ENCODE measurements at regions not wholly inside any gene's neighbourhood (a gene's known extent, or its start where the extent isn't known, plus 50 kb on each side); places are given as distances from the start of the nearest gene placed in this dataset.
"Not testable (repeated sequence)": the region's sequence is repeated elsewhere in the genome, so short reads cannot be mapped to it uniquely, and the experiment has no call there.

DNA sequence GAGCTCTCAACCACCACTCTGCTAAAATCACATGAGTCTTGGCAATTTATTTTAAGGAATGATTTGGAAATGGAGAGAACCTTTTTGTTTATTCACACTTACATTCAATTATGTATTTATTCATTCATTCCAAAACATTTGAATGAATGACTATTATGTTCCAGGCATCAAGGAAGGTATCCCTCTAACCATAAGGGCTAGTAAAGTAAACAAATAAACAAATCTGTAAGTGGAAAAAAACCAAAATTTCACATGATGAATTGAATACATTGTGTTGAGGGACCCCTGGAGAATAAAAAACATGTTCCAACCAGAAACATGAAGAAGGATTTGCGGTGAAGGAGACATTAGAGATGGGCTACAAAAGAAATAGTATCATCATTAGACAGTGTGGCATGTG lies 677.8 kb downstream of the TOX3 start:
- no peak for DNase-seq (ENCODE audit: low read depth in 2 of 3, low spot score in 2 of 3)

DNA sequence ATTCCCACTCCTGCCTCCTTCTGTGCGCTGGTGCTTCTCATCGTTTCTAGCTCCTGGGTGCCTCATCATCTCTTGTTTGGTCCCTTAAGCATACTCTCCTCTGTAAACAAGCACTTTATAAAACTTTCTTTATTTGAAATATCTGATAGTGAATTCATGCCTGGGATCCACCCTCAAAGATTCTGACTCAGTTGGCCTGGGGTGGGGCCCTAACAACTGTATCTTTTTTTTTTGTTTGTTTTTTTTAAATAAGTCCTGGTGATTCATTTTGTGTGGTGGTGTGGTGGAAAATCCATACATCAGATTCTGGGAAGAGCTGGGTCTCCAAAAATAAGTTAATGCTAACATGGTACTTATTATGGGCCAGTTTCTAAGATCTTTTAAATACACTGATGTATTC lies 678.3 kb downstream of the TOX3 start:
- DNase-seq (ENCODE audit: low read depth in 2 of 3, low spot score in 2 of 3), result no peak

DNA sequence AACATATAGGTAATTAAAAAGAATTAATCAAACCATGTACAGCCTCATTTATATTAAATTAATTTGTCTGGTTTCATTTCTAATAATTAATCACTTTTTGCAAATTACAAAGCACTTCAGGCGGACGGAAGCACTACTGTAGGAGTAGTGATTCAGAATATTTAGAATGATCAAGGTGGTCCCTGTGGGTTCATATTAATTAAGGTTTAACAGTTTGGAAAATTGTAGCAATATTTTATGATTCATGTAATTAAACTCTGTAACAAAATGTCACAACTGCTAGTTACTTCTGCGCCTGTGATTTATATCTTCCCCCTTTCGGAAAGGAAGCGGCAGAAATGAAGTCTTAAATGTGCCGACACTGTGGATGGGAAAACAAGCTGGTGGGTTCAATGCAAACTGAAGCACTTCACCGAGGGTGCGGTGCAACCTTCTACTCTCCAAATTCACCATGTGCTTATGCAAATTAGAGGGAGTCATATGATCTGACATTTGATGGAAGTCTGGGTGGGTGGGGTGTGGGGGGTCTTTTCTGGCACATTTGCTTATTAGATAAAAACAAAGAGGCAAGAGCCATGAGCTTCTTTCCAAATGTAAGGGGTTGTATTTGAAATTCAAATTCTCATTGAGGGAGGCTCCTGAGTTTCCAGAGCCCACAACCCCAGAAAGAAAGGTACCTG lies 679.4 kb downstream of the TOX3 start:
- DNase-seq (ENCODE audit: low read depth in 2 of 3, low spot score in 2 of 3), result no peak

DNA sequence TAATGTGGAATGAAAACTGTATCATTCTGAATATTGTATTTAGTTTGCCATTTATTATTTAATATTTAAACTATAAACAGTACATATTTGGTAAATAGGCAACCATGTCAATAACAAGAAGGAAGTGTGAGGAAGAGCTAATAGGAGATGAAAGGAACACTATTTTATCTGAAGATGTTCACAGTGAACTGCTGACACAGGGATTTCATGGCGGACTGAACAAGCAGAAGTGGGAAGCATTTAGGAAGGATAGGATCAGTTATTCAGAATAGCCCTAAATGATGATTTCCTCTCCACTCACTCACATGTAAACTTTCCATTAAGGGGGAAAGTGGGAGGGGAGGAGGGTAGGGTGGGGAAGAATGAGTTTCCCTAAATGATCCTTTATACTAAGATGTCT lies 682.4 kb downstream of the TOX3 start:
- DNase-seq (ENCODE audit: low read depth in 2 of 3, low spot score in 2 of 3), result no peak

DNA sequence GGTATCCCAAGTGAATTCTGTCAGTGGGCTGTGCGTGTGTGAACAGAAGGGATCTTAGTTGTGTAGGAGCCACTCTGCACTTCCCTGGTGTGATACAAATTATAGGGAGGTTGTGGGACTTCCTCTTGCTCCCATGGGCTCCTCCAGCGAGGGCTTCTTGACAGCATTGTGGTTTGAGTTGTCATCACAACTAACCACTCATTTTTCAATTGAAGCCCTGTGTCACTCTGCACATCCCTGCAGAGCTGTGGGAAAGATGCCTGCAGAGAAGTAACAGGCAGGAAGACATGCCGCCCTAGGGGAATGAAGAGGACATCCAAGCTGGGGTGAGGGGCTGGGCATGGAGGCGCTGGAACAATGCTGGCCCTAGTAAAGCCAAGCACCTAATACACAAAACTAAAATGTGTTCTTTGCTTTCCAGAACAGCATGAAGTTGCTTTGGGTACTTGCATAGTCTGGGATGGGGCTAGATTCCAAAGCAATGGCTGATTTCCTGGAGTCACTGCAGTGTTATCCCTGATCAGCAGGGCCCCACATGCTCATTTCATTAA lies 692.5 kb downstream of the TOX3 start:
- no peak for DNase-seq (ENCODE audit: low read depth in 2 of 3, low spot score in 2 of 3)

DNA sequence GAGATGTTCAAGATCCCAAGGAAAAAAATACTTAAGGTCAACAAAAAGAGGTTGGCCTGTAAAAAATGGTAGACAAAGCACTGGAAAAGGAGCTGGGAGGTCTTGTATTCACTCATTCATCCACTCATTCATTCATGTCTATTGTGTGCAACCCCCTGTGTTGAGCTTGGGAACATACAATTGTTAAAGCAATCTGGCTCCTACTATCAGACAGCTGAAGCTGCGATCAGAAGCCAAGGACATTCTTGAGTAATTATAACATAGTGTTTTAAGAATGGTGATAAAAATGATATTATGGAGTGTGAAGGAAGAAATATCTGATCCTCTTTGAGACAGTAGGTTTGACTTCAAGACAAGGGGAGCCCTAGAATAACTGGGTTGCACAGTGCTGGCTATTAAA lies 693.4 kb downstream of the TOX3 start:
- no peak for DNase-seq (ENCODE audit: low read depth in 2 of 3, low spot score in 2 of 3)

DNA sequence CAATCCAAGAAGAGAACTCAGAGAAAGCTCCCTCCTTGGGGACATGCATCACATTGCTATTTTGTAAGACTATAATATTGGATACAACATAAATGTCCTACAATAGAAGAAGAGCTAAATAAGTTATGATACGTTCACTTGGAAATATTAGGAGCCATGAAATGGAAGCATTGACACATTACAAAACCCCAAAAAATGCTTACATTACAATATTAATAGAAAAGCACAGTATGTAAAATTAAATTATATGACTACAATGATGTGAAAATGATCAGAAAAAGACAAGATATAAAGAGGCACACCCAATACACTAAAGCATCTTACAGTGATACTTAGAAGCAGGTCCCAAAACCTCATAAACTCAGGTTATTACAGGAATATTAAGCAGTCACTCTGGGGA lies 694.1 kb downstream of the TOX3 start:
- no peak for DNase-seq (ENCODE audit: low read depth in 2 of 3, low spot score in 2 of 3)

DNA sequence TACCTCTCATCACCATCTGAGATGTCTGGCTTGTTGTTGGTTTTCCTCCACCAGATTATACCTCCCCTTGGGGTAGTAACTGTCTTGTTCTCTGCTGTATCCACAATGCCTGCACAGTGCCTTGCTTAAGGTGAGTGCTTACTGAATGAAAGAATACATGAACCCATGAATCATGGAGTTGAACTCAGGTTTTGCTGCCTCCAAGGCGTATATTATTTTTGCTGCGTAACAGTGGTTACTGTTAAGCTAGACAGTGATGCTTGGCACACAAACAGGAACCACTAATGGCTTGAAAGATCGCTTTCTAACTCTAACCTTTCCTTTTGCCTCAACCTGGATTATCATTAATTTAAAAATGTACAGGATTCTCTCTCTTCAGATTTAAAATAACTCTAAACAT lies 695.8 kb downstream of the TOX3 start:
- no peak for DNase-seq (ENCODE audit: low read depth in 2 of 3, low spot score in 2 of 3)

DNA sequence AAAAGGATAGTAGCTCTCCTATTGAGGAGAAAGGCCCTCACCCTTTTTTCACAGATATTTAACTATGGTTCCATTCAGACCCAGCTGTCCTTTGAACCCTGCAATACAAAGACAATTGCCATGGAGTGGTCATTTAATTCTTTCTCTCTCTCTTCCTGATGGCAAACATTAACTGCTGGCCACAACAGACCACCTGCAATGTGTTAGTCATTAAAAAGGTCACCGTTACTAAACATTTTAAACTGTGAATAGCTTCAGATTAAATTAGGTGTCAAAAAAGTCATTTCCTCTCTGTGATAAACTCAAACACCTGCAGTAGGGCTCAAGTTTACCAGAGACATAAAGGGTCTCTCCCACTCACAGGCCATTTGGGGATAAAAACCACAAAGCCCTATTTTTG lies 697.2 kb downstream of the TOX3 start:
- no peak for DNase-seq (ENCODE audit: low read depth in 2 of 3, low spot score in 2 of 3)

DNA sequence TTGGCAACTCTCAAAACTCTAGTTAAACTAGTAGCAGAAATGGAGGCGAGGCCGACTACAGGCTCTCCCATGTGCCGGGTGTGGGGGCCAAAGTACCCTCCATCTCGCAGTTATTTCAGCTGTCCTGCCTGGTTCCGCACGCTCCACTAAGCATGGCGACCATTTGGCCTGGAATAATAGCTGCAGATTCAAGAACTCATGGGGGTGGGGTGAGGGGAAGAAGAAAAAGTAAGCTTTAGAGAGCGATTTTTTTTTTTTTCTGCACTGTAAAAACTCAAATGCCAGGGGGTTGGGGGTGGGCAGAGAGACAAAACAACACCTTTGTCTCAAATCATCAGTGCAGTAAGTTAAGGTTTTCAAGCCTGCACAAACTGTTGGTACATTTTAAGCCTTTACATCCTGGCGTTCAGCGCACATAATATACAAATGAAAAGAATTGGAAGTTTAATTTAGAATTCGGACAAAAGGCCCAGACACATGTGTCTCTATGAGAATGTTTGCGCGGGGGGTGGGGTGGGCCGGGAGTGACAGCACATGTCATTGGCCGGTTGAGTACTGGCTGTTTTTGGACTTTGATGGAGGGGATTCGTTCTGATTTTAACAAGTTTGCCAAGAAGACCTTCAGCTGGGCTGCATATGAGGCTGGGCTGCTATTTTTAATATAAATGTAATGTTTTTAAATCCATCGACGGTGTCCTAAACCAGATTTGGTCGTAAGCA lies 694.7 kb upstream of the SALL1 start:
- DNase-seq (ENCODE audit: low read depth in 2 of 3, low spot score in 2 of 3), result no peak

DNA sequence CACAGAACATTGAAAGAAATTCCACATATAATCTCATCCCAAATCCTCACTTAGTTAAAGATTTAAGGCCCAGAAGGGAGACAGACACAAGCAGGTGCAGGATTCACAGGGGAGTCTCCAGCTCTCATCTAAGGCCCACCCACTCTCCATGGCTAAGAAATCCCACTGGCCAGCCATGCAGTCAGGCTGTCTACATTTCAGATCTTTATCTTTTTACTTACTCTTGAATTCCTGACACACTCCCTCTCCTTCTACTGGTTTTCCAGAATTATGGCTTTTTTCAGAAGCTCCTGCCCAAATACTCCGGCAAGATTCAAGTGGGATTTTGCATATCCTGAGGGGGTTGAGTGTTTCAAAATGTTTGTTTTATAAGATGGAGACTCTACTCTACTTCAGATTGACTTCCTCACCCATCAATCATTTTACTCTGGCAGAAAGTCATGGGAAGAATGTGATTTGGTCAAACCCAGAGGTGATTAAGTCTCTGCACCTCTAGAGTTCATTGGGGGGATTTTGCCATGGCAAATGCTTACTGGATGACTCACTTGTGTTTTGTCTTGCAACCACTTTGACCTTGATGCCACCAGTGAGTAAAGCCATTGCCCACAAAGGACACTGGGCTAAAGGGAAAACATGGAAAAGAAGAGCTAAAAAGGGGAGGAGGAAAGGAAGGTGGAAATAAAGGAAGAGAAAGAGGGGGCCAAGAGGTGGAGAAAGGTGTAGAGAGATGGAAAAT lies 688.8 kb upstream of the SALL1 start:
- DNase-seq (ENCODE audit: low read depth in 2 of 3, low spot score in 2 of 3), result no peak

DNA sequence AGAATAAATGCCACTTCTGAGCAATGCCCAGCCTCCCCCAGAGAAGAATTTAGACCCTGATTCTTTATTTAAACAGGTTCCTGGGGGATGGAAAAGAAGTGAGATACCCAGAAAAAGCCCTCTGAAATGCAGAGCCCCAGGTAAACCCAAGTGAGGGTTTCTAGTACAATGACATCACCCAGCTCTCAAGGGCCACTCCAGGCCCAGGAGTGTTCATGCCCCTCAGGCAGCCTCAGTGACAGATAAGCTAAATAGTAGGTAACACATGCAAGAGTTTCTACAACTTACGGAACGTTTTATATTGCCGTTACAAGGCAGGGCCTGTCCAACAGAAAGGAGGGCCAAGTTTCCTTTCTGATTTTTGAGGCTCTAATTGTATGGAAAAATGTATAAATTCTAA lies 683.7 kb upstream of the SALL1 start:
- no peak for DNase-seq (ENCODE audit: low read depth in 2 of 3, low spot score in 2 of 3)

DNA sequence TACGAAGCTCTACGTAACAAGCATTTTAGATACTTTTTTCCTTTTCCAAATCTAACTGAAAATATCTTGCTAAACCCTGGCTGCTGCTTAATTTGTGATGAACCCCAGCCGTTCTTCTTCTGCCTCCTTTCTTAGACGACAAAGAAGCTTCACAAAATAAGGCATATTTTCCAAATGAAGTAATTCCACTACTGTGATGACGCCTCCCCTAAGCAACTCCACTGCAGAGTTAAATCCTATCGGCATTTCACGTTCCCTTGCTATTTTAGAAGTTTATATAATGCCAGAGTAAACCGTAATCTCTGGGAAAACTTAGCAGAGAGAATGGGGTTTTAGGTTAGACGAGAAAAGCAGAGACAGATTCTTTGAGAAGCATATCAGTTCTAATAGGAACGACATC lies 683.1 kb upstream of the SALL1 start:
- DNase-seq (ENCODE audit: low read depth in 2 of 3, low spot score in 2 of 3), result no peak

DNA sequence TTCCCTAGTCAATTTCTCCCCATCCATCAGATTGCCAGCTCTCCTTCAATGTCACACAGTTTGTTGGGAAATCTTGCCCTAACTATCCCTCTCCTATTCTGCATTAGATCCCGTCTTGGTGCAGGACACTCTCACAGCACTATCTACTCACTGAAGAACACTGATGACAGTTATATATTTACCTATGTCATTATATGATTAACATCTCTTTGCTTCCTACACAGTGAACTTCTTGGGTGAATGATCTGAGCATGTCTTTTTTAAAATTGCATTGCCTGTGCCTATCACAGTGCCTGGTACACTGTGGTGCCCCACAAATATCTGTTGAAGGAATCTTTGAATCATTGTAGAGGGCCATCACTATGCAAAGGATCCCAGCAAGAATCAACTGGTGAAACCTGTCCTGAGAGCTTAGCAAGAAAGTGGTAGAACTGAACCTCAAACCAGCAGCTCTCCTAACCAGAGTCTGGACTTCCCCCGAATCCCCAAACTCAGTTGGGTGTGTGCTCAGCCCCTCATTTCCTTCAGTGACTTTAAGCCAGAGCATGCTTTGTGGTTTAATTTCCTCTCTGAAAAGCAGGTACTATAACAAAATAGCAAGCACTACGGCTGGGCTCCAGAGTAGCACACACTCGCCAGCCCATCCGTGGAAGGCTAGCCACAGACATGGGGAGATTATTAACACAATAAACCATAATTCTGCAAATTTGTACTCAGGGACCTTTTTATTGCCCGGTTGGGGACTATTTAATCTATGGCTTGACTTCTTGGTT lies 680.7 kb upstream of the SALL1 start:
- DNase-seq (ENCODE audit: low read depth in 2 of 3, low spot score in 2 of 3), result no peak

DNA sequence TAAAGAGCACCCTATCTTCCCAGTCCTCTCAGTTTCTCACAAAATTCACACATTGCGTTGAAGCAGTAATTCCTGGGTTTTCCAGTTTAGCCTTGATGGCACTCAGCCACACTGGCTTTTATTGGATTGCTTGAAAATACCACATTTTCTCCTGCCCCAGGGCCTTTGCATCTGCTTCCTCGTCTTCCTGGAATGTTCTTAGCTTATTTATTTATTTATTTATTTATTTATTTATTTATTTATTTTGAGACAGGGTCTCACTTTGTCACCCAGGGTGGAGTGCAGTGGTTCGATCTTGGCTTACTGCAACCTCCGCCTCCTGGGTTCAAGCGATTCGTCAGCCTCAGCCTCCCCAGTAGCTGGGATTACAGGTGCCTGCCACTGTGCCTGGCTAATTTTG lies 680.0 kb upstream of the SALL1 start:
- not testable (repeated sequence) for DNase-seq (ENCODE audit: low read depth in 2 of 3, low spot score in 2 of 3)

DNA sequence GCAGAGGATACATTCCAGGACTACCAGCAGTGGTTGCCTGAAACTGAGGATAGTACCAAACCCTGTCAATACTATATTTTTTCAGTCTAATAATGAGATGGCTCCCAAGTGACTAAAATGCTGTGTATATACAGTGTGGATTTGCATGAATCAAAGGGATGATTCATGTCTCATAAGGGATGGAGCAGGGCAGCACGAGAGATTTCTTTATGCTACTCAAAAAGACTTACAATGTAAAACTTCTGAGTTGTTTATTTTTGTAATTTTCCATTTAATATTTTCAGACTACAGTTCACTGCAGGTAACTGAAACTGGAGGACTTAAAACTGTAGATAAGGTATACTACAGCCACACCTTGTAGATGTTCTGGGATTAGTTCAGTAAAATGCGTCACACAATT lies 674.7 kb upstream of the SALL1 start:
- no peak for DNase-seq (ENCODE audit: low read depth in 2 of 3, low spot score in 2 of 3)

DNA sequence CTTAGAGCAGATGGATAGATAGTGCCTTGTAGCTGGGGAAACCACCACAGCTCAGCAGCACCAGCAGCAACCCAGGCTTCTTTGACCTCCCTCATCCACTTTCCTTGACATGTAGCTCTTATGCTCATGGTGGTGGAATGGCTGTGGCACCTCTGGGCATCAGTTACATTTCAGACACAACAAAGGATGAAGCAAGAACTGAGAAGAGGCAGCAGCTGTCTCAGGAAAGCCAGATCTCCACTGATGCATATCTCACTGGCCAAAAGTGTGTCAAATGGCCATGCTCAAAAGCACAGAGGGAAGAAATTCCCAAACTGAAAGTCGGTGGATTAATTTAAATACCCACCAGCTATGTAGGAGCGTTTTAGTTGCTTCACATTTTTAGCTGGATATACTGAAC lies 671.4 kb upstream of the SALL1 start:
- no peak for DNase-seq (ENCODE audit: low read depth in 2 of 3, low spot score in 2 of 3)

DNA sequence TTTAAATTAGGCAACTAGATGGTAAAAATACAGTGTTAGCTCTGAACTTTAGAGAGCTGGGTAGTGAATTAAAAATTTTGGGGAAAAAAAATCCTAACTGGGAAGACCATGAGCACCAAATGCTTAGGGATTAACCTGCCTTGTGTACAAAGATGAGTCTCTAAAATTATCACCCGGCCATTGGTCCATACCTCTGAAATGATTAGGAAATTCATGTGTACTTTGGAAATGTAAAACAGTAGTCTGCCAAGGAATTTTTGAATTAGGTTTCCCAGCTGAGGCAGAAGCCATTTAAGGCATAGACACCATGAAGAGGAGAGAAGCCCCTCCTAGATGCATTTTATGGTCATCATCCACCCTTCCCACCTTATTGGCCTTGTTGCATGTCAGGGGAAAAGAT lies 670.5 kb upstream of the SALL1 start:
- DNase-seq (ENCODE audit: low read depth in 2 of 3, low spot score in 2 of 3), result no peak

DNA sequence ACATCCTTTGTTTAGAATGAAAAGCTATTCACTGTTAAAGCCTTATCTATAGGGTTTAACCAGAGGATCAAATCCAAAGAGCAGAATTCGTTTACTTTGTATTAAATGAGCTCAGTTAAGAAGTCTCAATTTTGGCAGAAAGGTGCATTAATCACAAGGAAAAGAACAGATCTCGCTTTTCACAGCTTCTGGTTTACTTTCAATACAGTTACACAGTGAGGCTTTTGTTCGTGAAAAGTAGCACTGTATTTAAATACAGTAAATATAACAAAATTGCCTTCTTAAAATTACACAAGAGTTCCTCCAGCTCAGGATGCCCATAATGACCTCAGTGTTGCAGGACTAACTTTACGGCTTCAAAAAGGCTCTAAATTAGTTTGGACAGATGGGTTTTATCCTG lies 669.1 kb upstream of the SALL1 start:
- DNase-seq (ENCODE audit: low read depth in 2 of 3, low spot score in 2 of 3), result no peak

DNA sequence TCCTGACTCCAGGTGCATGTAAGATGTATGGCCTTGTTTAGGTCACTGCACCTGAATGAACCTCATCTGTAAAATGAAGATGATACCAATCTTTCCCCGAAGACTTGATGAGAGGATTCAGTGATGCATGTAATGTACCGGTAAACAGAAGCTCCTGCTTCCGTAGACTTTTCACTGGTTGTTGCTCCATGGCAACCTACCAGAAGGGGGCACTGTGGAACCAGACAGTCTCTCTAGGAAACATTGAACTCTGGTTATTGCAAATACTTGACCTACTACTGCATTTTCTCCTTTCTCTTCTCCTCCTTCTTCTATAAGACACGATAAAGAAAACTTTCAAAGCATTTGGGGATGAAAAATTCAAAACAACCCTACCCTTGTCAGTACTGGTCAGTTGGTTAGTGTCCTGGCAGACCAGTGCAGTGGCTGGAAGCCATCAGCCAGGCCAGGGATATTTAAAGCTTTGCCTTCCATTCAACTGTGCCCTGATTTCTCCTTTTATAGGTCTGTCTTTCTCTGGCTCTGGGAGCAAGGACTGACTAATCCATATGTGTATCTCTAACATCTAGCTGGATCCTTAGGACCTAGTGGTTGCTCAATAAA lies 667.4 kb upstream of the SALL1 start:
- DNase-seq (ENCODE audit: low read depth in 2 of 3, low spot score in 2 of 3), result no peak

DNA sequence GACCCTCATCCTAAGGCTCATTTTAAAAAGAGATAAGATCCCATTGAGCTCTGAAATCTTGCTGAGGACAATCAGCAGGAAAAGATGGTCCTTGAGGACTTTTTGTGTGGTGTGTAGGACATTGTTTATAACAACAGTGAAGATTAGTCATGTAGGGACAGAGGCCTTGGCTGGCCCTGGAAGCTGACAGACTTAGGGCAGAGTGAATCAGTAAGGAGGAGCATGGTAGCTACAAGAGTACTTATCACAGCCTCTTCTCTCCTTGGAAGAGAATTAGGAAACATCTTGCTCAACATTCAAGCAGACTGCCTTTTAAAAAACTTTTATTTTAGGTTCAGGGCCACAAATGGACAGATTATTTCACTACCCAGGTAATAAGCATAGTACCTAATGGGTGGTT lies 665.9 kb upstream of the SALL1 start:
- DNase-seq (ENCODE audit: low read depth in 2 of 3, low spot score in 2 of 3), result no peak
